RWPE2 (cell line): ENCODE measurements at regions not wholly inside any gene's neighbourhood (a gene's known extent, or its start where the extent isn't known, plus 50 kb on each side); places are given as distances from the start of the nearest gene placed in this dataset.

ENCODE experiments used
- ATAC-seq: fragments of 200-7000 bp; cut with Tn5 transposase; 3 replicates; pipeline ENCODE4 v1.9.1; 2021; ENCODE audit warnings: low read depth
- DNase-seq: peaks from one replicate; pipeline ENCODE4 v3.0.0-alpha.2; 2020; ENCODE audit warnings: low spot score
- H3K27ac ChIP-seq: fragments of 450-650 bp; 2 replicates; pipeline ENCODE4 v1.5.1; 2017; ENCODE audit warnings: mild to moderate bottlenecking; ENCODE audit not compliant: poor library complexity, severe bottlenecking
- H3K27me3 ChIP-seq: fragments of 250-450 bp; sonication (Bioruptor Pico); 2 replicates; pipeline ENCODE4 v1.5.1; 2021; ENCODE audit warnings: mild to moderate bottlenecking, moderate library complexity; ENCODE audit not compliant: insufficient read depth, poor library complexity, severe bottlenecking
- H3K36me3 ChIP-seq: fragments of 250-450 bp; sonication (Bioruptor Pico); 2 replicates; pipeline ENCODE4 v1.5.1; 2020; ENCODE audit warnings: low read depth, mild to moderate bottlenecking, moderate library complexity
- H3K4me1 ChIP-seq: fragments of 250-450 bp; sonication (Bioruptor Pico); 2 replicates; pipeline ENCODE4 v1.5.1; 2021; ENCODE audit warnings: mild to moderate bottlenecking, moderate library complexity; ENCODE audit not compliant: insufficient read depth, poor library complexity, severe bottlenecking
- H3K4me3 ChIP-seq: fragments of 250-450 bp; sonication (Bioruptor Pico); 2 replicates; pipeline ENCODE4 v1.5.1; 2021; ENCODE audit warnings: mild to moderate bottlenecking, moderate library complexity; ENCODE audit not compliant: severe bottlenecking
- H3K9me3 ChIP-seq: fragments of 250-450 bp; sonication (Bioruptor Pico); 2 replicates; pipeline ENCODE4 v1.5.1; 2021; ENCODE audit warnings: mild to moderate bottlenecking, moderate library complexity; ENCODE audit not compliant: severe bottlenecking
- CTCF ChIP-seq: fragments of 450-650 bp; IDR thresholded peaks from one replicate; pipeline ENCODE4 v1.5.1; 2017; ENCODE audit warnings: mild to moderate bottlenecking, moderate library complexity; ENCODE audit not compliant: poor library complexity, severe bottlenecking

- no peak for TF ChIP-seq CTCF
- ATAC-seq (no peak), DNase-seq (no peak)
- Histone ChIP-seq H3K9me3 (no peaks in the 10 kb centered on the region), H3K4me1 (no peaks in the 10 kb centered on the region), H3K27me3 (no peaks in the 10 kb centered on the region), H3K4me3 (no peak overlapping the region), H3K36me3 (no peaks in the 10 kb centered on the region), H3K27ac (no peak overlapping the region)
Measured at GRCh38 chr6:108767418-108768165, 80.6 kb upstream of the ARMC2 start.

- no peaks in the 10 kb centered on the region for H3K27me3 ChIP-seq
- no peaks in the 10 kb centered on the region for H3K9me3 ChIP-seq
- H3K27ac ChIP-seq: no peak overlapping the region
- no peak for DNase-seq
- H3K4me3 ChIP-seq: no peak overlapping the region
- no peaks in the 10 kb centered on the region for H3K4me1 ChIP-seq
- H3K36me3 ChIP-seq: no peaks in the 10 kb centered on the region
- no peak for ATAC-seq
- TF ChIP-seq CTCF: no peak
Measured at GRCh38 chr6:108768166-108768555, 80.1 kb upstream of the ARMC2 start.

- no peak for TF ChIP-seq CTCF
- no peak overlapping the region for H3K27ac ChIP-seq
- no peaks in the 10 kb centered on the region for H3K9me3 ChIP-seq
- H3K4me3 ChIP-seq: no peak overlapping the region
- DNase-seq: no peak
- no peaks in the 10 kb centered on the region for H3K36me3 ChIP-seq
- no peaks in the 10 kb centered on the region for H3K4me1 ChIP-seq
- H3K27me3 ChIP-seq: no peaks in the 10 kb centered on the region
- no peak for ATAC-seq
Measured at GRCh38 chr6:108768792-108769524, 79.3 kb upstream of the ARMC2 start.

- no peak for ATAC-seq
Measured at GRCh38 chr6:108771421-108771820, 76.8 kb upstream of the ARMC2 start.

More at GRCh38 chr6:108771421-108771820, 76.8 kb upstream of the ARMC2 start:
- no peak overlapping the region for H3K27ac ChIP-seq
- no peaks in the 10 kb centered on the region for H3K36me3 ChIP-seq
- no peaks in the 10 kb centered on the region for H3K27me3 ChIP-seq
- DNase-seq: no peak
- no peaks in the 10 kb centered on the region for H3K4me1 ChIP-seq
- no peak for TF ChIP-seq CTCF
- no peak overlapping the region for H3K4me3 ChIP-seq
- no peaks in the 10 kb centered on the region for H3K9me3 ChIP-seq
